Loucy (cell line): ENCODE measurements at regions not wholly inside any gene's neighbourhood (a gene's known extent, or its start where the extent isn't known, plus 50 kb on each side); places are given as distances from the start of the nearest gene placed in this dataset.

Experiments used
- H2AFZ ChIP-seq: fragments of 200-600 bp; sonication (generic); 2 replicates; pipeline ENCODE4 v1.6.0; 2016; ENCODE audit warnings: antibody characterized with exemption, mild to moderate bottlenecking, low read length, moderate library complexity
- H3F3A ChIP-seq: fragments of 200-600 bp; 2 replicates; pipeline ENCODE4 v1.6.0; 2016; ENCODE audit warnings: antibody characterized with exemption, low read depth, mild to moderate bottlenecking
- H3K27me3 ChIP-seq: fragments of 200-600 bp; sonication (generic); 2 replicates; pipeline ENCODE4 v1.6.1; 2014; ENCODE audit warnings: low read length, mild to moderate bottlenecking; ENCODE audit not compliant: insufficient read depth, poor library complexity, severe bottlenecking
- H3K36me3 ChIP-seq: fragments of 200-600 bp; sonication (generic); 2 replicates; pipeline ENCODE4 v1.6.1; 2016; ENCODE audit warnings: low read length; ENCODE audit not compliant: insufficient read depth
- H3K4me1 ChIP-seq: fragments of 200-600 bp; sonication (generic); 2 replicates; pipeline ENCODE4 v1.5.1; 2014; ENCODE audit warnings: low read length, mild to moderate bottlenecking; ENCODE audit not compliant: insufficient read depth, poor library complexity, severe bottlenecking
- H3K4me2 ChIP-seq: fragments of 200-600 bp; sonication (generic); 2 replicates; pipeline ENCODE4 v1.6.0; 2014; ENCODE audit warnings: antibody characterized with exemption, low read length, low read depth, mild to moderate bottlenecking; ENCODE audit not compliant: poor library complexity, severe bottlenecking
- H3K4me3 ChIP-seq: fragments of 200-600 bp; sonication (generic); 2 replicates; pipeline ENCODE4 v1.5.1; 2014; ENCODE audit warnings: low read length, mild to moderate bottlenecking, mixed read lengths; ENCODE audit not compliant: poor library complexity, severe bottlenecking
- H3K79me2 ChIP-seq: fragments of 200-600 bp; sonication (generic); 2 replicates; pipeline ENCODE4 v1.6.1; 2014; ENCODE audit warnings: low read length; ENCODE audit not compliant: insufficient read depth
- H3K9ac ChIP-seq: fragments of 200-600 bp; sonication (generic); 2 replicates; pipeline ENCODE4 v1.6.0; 2014; ENCODE audit warnings: mild to moderate bottlenecking, low read depth, low read length, moderate library complexity; ENCODE audit not compliant: poor library complexity, severe bottlenecking
- H3K9me2 ChIP-seq: fragments of 200-600 bp; sonication (generic); replicated peaks from 2 replicates; pipeline ENCODE4 v1.6.1; 2016; ENCODE audit warnings: low read depth, low read length, mixed read lengths
- H3K9me3 ChIP-seq: fragments of 200-600 bp; sonication (generic); 2 replicates; pipeline ENCODE4 v1.6.1; 2014; ENCODE audit warnings: mild to moderate bottlenecking, antibody characterized with exemption, low read length, low read depth; ENCODE audit not compliant: insufficient read depth
- H4K20me1 ChIP-seq: fragments of 200-600 bp; sonication (generic); 2 replicates; pipeline ENCODE4 v1.6.0; 2014; ENCODE audit warnings: antibody characterized with exemption, low read length, mild to moderate bottlenecking; ENCODE audit not compliant: insufficient read depth, poor library complexity, severe bottlenecking
- EZH2phosphoT487 ChIP-seq: fragments of 200-600 bp; IDR thresholded peaks from 2 replicates; pipeline ENCODE4 v1.6.1; 2018; ENCODE audit warnings: antibody characterized with exemption, mild to moderate bottlenecking, moderate library complexity, borderline replicate concordance
- TF ChIP-seq, protein P1 (sequence below): fragments of 200-600 bp; sonication (generic); conservative IDR thresholded peaks from 2 replicates; pipeline ENCODE4 v1.5.1; 2014; ENCODE audit warnings: mild to moderate bottlenecking, antibody characterized with exemption, low read length

DNA sequence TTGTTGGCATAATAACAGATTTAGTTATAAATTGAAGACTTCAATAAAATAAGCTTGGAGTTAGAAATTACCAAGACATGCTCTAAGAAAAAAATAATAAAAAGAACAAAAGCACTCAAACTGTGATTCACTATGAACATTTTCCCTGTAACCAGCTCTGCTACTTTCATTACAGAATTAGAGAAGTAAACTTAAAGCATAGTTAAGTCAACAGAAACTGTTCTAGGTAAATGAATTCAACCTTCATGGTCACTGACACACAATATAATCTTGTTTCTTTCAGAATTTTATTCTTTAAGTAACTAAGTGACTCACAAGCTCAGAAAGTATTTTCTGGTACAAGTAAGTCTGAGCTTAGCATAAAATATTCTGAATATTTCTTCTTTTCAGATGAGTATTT, 136.3 kb downstream of the KLF5 start:
- H3K9ac ChIP-seq: no peak overlapping the region
- no peaks in the 10 kb centered on the region for H3K9me3 ChIP-seq
- H4K20me1 ChIP-seq: no peaks in the 10 kb centered on the region
- no peaks in the 10 kb centered on the region for H3K36me3 ChIP-seq
- H2AFZ ChIP-seq: no peak overlapping the region
- H3K4me2 ChIP-seq: no peak overlapping the region
- H3K27me3 ChIP-seq: no peaks in the 10 kb centered on the region
- H3F3A ChIP-seq: no peaks in the 10 kb centered on the region
- H3K4me1 ChIP-seq: no peaks in the 10 kb centered on the region
- H3K4me3 ChIP-seq: no peak overlapping the region
- H3K9me2 ChIP-seq: no peaks in the 10 kb centered on the region
- TF ChIP-seq, protein P1, sequence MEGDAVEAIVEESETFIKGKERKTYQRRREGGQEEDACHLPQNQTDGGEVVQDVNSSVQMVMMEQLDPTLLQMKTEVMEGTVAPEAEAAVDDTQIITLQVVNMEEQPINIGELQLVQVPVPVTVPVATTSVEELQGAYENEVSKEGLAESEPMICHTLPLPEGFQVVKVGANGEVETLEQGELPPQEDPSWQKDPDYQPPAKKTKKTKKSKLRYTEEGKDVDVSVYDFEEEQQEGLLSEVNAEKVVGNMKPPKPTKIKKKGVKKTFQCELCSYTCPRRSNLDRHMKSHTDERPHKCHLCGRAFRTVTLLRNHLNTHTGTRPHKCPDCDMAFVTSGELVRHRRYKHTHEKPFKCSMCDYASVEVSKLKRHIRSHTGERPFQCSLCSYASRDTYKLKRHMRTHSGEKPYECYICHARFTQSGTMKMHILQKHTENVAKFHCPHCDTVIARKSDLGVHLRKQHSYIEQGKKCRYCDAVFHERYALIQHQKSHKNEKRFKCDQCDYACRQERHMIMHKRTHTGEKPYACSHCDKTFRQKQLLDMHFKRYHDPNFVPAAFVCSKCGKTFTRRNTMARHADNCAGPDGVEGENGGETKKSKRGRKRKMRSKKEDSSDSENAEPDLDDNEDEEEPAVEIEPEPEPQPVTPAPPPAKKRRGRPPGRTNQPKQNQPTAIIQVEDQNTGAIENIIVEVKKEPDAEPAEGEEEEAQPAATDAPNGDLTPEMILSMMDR: no peak
- TF ChIP-seq EZH2phosphoT487: no peak
- no peaks in the 10 kb centered on the region for H3K79me2 ChIP-seq

DNA sequence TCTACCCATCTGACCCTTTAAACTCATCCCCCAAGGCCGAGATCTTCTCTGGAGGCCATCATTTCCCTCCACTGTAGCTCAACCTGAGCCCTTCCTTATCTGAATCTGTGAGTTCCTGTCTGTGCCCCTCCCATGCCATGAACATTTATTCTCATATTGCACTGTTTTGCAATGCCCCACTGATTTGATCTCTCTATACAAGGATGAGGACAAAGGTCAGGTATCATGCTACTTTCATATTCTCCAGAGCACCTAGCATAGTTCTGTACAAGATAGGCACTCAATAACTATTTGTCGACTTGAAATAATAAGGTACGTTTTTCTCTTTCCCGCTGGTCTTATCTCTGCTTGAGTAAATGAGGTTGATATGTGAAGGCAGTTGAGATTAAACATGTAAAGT, 135.5 kb downstream of the KLF5 start:
- Histone ChIP-seq H3K4me3 (no peak overlapping the region), H3K9me3 (no peaks in the 10 kb centered on the region), H4K20me1 (no peaks in the 10 kb centered on the region), H3K4me2 (no peak overlapping the region), H3K4me1 (no peaks in the 10 kb centered on the region), H3K79me2 (no peaks in the 10 kb centered on the region), H2AFZ (no peak overlapping the region), H3K9me2 (no peaks in the 10 kb centered on the region), H3F3A (no peaks in the 10 kb centered on the region), H3K36me3 (no peaks in the 10 kb centered on the region), H3K27me3 (no peaks in the 10 kb centered on the region), H3K9ac (no peak overlapping the region)
- TF ChIP-seq, protein P1: no peak
- no peak for TF ChIP-seq EZH2phosphoT487

DNA sequence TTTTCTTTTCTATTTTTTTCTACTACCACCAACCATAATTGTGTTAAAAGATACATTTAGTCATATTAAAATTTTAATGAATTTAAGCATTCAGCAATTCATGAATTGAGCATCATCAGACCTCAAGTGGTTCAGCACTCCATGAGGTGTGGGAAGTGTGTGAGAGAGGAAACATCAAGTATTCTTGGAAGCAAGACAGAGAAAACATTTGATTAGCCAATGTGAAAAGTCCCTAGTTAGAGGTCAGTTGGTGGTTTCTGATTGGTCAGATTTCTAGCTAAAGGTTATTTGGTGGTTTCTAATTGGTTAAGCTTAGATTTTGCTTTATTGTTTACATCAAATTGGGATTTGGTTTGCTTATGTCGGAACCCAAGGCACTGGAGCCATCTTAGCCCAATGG, 134.7 kb downstream of the KLF5 start:
- no peaks in the 10 kb centered on the region for H3K27me3 ChIP-seq
- no peaks in the 10 kb centered on the region for H3K4me1 ChIP-seq
- H3K9me3 ChIP-seq: no peaks in the 10 kb centered on the region
- TF ChIP-seq EZH2phosphoT487: no peak
- TF ChIP-seq, protein P1: no peak
- H3K9ac ChIP-seq: no peak overlapping the region
- no peak overlapping the region for H2AFZ ChIP-seq
- H3K36me3 ChIP-seq: no peaks in the 10 kb centered on the region
- H3K79me2 ChIP-seq: no peaks in the 10 kb centered on the region
- H3K9me2 ChIP-seq: no peaks in the 10 kb centered on the region
- H3F3A ChIP-seq: no peaks in the 10 kb centered on the region
- H4K20me1 ChIP-seq: no peaks in the 10 kb centered on the region
- no peak overlapping the region for H3K4me2 ChIP-seq
- no peak overlapping the region for H3K4me3 ChIP-seq
